ENCODE measurements at regions not wholly inside any gene's neighbourhood (a gene's known extent, or its start where the extent isn't known, plus 50 kb on each side); places are given as distances from the start of the nearest gene placed in this dataset.

GRCh38 chrX:113274791-113275190, 434.2 kb upstream of the AMOT start:
- no peak overlapping the region for H3K4me3 ChIP-seq (replicated peaks; ENCODE audit: insufficient read depth, low read length)
- H3K27me3 ChIP-seq (ENCODE audit: insufficient read depth, poor library complexity, severe bottlenecking), result no peaks in the 10 kb centered on the region
- TF ChIP-seq REST (IDR thresholded peaks at IDR 0.05; ENCODE audit: insufficient replicate concordance, low read depth), result no peak
- TF ChIP-seq CTCF (IDR thresholded peaks at IDR 0.05; ENCODE audit: insufficient read depth, low read length), result no peak
- TF ChIP-seq GABPA (IDR thresholded peaks at IDR 0.05; ENCODE audit: low read depth), result no peak
- TF ChIP-seq POLR2AphosphoS5 (IDR thresholded peaks at IDR 0.05; ENCODE audit: low read depth), result no peak
- no peak for TF ChIP-seq SPI1 (IDR thresholded peaks at IDR 0.05; ENCODE audit: borderline replicate concordance, low read depth)
- no peak for DNase-seq (ENCODE audit: low read depth in 1 of 2, low spot score in 1 of 2)
- H3K27ac ChIP-seq (replicated peaks), result no peak overlapping the region

GRCh38 chrX:113274345-113274744, 433.7 kb upstream of the AMOT start:
- H3K27me3 ChIP-seq (ENCODE audit: insufficient read depth, poor library complexity, severe bottlenecking), result no peaks in the 10 kb centered on the region
- TF ChIP-seq REST (IDR thresholded peaks at IDR 0.05; ENCODE audit: insufficient replicate concordance, low read depth) (no peak), POLR2AphosphoS5 (IDR thresholded peaks at IDR 0.05; ENCODE audit: low read depth) (no peak), CTCF (IDR thresholded peaks at IDR 0.05; ENCODE audit: insufficient read depth, low read length) (no peak), SPI1 (IDR thresholded peaks at IDR 0.05; ENCODE audit: borderline replicate concordance, low read depth) (no peak), GABPA (IDR thresholded peaks at IDR 0.05; ENCODE audit: low read depth) (no peak)
- no peak overlapping the region for H3K4me3 ChIP-seq (replicated peaks; ENCODE audit: insufficient read depth, low read length)
- no peak for DNase-seq (ENCODE audit: low read depth in 1 of 2, low spot score in 1 of 2)
- no peak overlapping the region for H3K27ac ChIP-seq (replicated peaks)

GRCh38 chrX:113269203-113269602, 428.6 kb upstream of the AMOT start:
- Histone ChIP-seq H3K27me3 (ENCODE audit: insufficient read depth, poor library complexity, severe bottlenecking) (no peaks in the 10 kb centered on the region), H3K4me3 (replicated peaks; ENCODE audit: insufficient read depth, low read length) (no peak overlapping the region), H3K27ac (replicated peaks) (no peak overlapping the region)
- TF ChIP-seq SPI1 (IDR thresholded peaks at IDR 0.05; ENCODE audit: borderline replicate concordance, low read depth) (no peak), GABPA (IDR thresholded peaks at IDR 0.05; ENCODE audit: low read depth) (no peak), POLR2AphosphoS5 (IDR thresholded peaks at IDR 0.05; ENCODE audit: low read depth) (no peak), REST (IDR thresholded peaks at IDR 0.05; ENCODE audit: insufficient replicate concordance, low read depth) (no peak), CTCF (IDR thresholded peaks at IDR 0.05; ENCODE audit: insufficient read depth, low read length) (no peak)
- DNase-seq (ENCODE audit: low read depth in 1 of 2, low spot score in 1 of 2), result no peak
